ENCODE measurements at regions not wholly inside any gene's neighbourhood (a gene's known extent, or its start where the extent isn't known, plus 50 kb on each side); places are given as distances from the start of the nearest gene placed in this dataset.

DNA sequence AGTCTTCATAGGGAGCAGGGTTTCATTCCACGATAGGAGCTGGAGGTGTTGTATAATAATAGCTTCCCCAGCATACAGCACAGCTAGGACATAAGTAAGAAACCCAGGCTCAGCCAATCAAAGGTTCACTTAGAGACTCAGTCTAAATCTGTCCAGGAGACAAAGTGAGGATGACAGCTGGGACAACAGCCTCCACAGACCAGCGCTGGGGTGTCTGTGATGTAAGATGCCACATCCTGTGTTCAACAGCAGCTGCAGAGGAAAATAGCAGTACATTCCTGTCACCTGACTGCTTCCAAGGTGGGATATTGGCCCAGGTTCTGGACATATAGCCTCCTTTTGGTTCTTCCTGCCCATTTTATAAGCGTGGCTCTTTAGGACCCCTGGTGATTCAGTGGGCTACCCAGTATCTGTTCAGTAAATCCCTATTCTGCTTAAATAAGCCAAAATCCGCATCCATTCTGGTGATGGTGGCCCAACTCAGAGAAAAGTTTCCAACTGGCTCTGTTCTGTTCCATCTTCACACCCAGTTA, 176.8 kb upstream of the SYT6 start:
- TF ChIP-seq, protein P1, sequence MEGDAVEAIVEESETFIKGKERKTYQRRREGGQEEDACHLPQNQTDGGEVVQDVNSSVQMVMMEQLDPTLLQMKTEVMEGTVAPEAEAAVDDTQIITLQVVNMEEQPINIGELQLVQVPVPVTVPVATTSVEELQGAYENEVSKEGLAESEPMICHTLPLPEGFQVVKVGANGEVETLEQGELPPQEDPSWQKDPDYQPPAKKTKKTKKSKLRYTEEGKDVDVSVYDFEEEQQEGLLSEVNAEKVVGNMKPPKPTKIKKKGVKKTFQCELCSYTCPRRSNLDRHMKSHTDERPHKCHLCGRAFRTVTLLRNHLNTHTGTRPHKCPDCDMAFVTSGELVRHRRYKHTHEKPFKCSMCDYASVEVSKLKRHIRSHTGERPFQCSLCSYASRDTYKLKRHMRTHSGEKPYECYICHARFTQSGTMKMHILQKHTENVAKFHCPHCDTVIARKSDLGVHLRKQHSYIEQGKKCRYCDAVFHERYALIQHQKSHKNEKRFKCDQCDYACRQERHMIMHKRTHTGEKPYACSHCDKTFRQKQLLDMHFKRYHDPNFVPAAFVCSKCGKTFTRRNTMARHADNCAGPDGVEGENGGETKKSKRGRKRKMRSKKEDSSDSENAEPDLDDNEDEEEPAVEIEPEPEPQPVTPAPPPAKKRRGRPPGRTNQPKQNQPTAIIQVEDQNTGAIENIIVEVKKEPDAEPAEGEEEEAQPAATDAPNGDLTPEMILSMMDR (IDR thresholded peaks at IDR 0.05; ENCODE audit: low read depth, low read length), result no peak
- DNase-seq, result no peak
- Histone ChIP-seq H3K36me3 (no peaks in the 10 kb centered on the region), H3K27me3 (ENCODE audit: insufficient read depth, low read depth, severe bottlenecking) (no peaks in the 10 kb centered on the region), H3K4me3 (ENCODE audit: low read depth, low read length) (no peak overlapping the region), H3K27ac (no peak overlapping the region), H3K9me3 (ENCODE audit: severe bottlenecking) (peaks cover 7% of the 10 kb centered on the region)

DNA sequence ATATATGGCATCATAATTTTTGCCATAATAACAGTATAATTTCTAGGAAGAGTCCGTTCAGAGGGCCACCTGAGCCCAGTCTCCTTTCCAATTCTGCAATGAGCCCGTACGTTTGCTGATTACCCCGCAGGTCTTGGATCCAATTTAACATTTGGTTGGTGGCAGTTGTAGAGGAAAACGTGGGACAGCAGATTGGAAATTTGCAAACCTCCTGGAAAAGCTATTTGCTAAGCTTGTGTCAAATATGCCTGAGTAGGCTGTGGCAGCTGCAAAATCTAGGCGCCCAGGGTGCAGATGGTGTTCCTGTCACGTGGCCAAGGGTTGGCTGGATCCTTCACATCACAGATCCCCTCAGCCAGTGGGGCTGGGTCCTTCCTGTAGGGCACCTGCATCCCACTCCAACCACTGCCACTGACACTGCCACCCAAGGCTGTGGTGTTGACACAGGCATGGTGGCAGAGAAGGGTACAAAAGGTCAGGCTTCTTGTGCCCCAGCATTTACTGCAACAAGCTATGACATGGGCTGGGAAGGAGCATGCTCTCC, 174.8 kb upstream of the SYT6 start:
- TF ChIP-seq, protein P1 (IDR thresholded peaks at IDR 0.05; ENCODE audit: low read depth, low read length), result no peak
- peaks cover 7% of the 10 kb centered on the region for H3K9me3 ChIP-seq (ENCODE audit: severe bottlenecking)
- DNase-seq, result no peak
- no peaks in the 10 kb centered on the region for H3K36me3 ChIP-seq
- H3K27ac ChIP-seq, result no peak overlapping the region
- H3K27me3 ChIP-seq (ENCODE audit: insufficient read depth, low read depth, severe bottlenecking), result no peaks in the 10 kb centered on the region
- H3K4me3 ChIP-seq (ENCODE audit: low read depth, low read length), result no peak overlapping the region

DNA sequence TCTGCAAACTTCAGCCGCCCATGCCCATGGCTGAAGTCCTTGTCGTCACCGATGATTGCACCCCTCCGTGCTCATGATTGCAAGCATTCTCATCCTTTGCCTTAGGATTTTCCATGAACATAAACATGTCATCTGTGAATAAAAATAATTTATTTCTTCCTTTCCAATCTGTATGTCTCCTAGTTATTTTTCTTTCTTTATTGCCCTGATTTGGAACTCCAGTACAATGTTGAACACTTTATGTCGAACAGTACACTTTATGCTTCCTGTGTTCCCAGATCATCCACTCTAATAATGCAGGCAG, 170.9 kb upstream of the SYT6 start:
- Histone ChIP-seq H3K36me3 (no peaks in the 10 kb centered on the region), H3K27ac (no peak overlapping the region), H3K27me3 (ENCODE audit: insufficient read depth, low read depth, severe bottlenecking) (no peaks in the 10 kb centered on the region), H3K4me3 (ENCODE audit: low read depth, low read length) (no peak overlapping the region), H3K9me3 (ENCODE audit: severe bottlenecking) (peaks cover 7% of the 10 kb centered on the region)
- TF ChIP-seq, protein P1 (IDR thresholded peaks at IDR 0.05; ENCODE audit: low read depth, low read length), result no peak
- no peak for DNase-seq

DNA sequence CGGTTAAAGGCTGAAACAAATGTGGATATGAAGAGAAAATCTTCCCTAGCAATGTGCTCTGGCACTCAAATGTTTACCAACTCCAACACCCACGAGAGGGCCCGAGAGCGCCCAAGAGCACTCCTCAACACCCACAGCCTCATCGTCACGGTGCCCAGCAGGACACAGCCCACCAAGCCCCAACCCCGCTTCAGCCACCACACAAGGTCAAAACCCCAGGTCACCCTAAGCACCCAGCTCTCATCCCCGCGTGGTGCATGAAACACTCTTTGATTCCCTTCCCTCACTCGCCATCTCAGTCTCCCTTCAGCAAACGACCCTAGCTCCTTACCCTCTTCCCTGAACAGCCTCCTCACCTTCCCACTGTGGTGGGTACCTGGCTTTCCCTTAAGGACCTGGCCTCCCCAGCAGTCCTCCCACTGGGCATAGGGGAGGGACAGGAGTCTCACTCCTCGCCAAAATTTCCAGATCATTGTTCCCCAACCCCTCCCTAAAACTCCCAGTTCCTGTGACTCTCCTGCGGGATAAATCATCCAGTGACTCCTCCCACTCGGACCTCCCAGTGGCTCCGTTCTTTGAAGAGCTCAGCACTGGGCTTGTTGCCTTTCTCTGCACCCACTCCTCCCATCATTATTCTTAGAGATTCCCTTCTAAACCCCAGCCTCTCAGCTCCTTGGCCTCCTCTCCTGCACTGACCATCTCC, 170.4 kb upstream of the SYT6 start:
- TF ChIP-seq, protein P1 (IDR thresholded peaks at IDR 0.05; ENCODE audit: low read depth, low read length), result no peak
- Histone ChIP-seq H3K27ac (no peak overlapping the region), H3K36me3 (no peaks in the 10 kb centered on the region), H3K4me3 (ENCODE audit: low read depth, low read length) (no peak overlapping the region), H3K9me3 (ENCODE audit: severe bottlenecking) (peaks cover 7% of the 10 kb centered on the region), H3K27me3 (ENCODE audit: insufficient read depth, low read depth, severe bottlenecking) (no peaks in the 10 kb centered on the region)
- no peak for DNase-seq

DNA sequence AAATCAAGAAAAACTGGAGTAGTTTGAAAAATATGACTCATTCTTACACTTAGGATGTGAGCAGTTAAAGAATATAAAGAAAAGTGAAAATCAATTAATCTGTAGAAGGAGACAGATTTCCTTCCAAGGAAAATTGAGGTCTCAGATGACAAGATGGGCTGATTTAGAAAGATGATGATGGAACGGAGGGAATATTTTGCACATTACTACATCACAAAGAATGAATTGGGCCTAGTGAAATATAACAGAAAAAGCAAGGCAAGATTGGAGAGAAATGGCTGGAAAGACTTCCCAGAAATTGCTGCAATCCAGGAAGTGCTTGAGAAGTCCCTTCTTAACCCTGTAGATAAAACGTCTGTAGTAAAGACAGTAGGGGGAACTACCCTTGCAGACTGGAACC, 169.1 kb upstream of the SYT6 start:
- TF ChIP-seq, protein P1 (IDR thresholded peaks at IDR 0.05; ENCODE audit: low read depth, low read length), result no peak
- no peak overlapping the region for H3K27ac ChIP-seq
- DNase-seq, result no peak
- H3K27me3 ChIP-seq (ENCODE audit: insufficient read depth, low read depth, severe bottlenecking), result no peaks in the 10 kb centered on the region
- H3K9me3 ChIP-seq (ENCODE audit: severe bottlenecking), result peaks cover 7% of the 10 kb centered on the region
- no peak overlapping the region for H3K4me3 ChIP-seq (ENCODE audit: low read depth, low read length)
- no peaks in the 10 kb centered on the region for H3K36me3 ChIP-seq

DNA sequence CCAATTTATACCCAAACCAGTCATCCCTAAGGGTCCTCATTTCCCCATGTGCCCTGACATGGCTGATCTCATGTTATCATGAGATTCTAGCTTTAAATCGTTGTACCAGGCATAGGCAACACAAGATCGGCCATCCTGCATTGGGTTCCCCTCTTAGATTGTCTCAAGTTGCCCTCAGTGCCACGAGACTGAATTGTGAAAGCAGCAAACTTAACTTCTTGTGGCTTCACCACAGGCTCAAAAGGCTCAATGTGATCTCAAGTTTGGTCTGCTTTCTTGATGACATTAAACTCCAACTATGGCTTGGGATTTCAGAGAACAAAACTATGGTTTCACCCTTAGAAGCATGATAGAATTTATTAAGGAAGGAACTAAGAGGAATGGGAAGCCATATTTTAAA, 168.5 kb upstream of the SYT6 start:
- Histone ChIP-seq H3K27me3 (ENCODE audit: insufficient read depth, low read depth, severe bottlenecking) (no peaks in the 10 kb centered on the region), H3K9me3 (ENCODE audit: severe bottlenecking) (peaks cover 7% of the 10 kb centered on the region), H3K36me3 (no peaks in the 10 kb centered on the region), H3K27ac (no peak overlapping the region), H3K4me3 (ENCODE audit: low read depth, low read length) (no peak overlapping the region)
- DNase-seq, result no peak
- TF ChIP-seq, protein P1 (IDR thresholded peaks at IDR 0.05; ENCODE audit: low read depth, low read length), result no peak
